Endothelial cell of umbilical vein (primary cell): ENCODE measurements at regions not wholly inside any gene's neighbourhood (a gene's known extent, or its start where the extent isn't known, plus 50 kb on each side); places are given as distances from the start of the nearest gene placed in this dataset.

Experiments used
- EZH2 ChIP-seq: IDR thresholded peaks from 2 replicates; pipeline ENCODE4 v1.6.1; 2012; ENCODE audit warnings: borderline replicate concordance, low read depth, mild to moderate bottlenecking, moderate library complexity, low read length, inconsistent platforms; ENCODE audit not compliant: severe bottlenecking
- FOS ChIP-seq: IDR thresholded peaks from 2 replicates; pipeline ENCODE4 v1.6.1; 2011; ENCODE audit warnings: mild to moderate bottlenecking, low read length, moderate library complexity, borderline replicate concordance; ENCODE audit not compliant: insufficient read depth
- GATA2 ChIP-seq: IDR thresholded peaks from 2 replicates; pipeline ENCODE4 v1.7.0; 2011; ENCODE audit warnings: low read depth, mild to moderate bottlenecking, moderate library complexity, mixed read lengths, low read length; ENCODE audit not compliant: insufficient read length, insufficient read depth
- JUN ChIP-seq: IDR thresholded peaks from 2 replicates; pipeline ENCODE4 v1.6.1; 2011; ENCODE audit warnings: borderline replicate concordance, low read depth; ENCODE audit not compliant: insufficient read length, insufficient read depth
- MYC ChIP-seq: IDR thresholded peaks from one replicate; pipeline ENCODE4 v1.6.1; 2011; ENCODE audit warnings: mild to moderate bottlenecking, low read depth, low read length
- POLR2A ChIP-seq: IDR thresholded peaks from 2 replicates; pipeline ENCODE4 v1.6.1; 2012; ENCODE audit warnings: low read depth, mild to moderate bottlenecking, control low read depth, low read length
- POLR2AphosphoS5 ChIP-seq: IDR thresholded peaks from 2 replicates; pipeline ENCODE4 v1.6.1; 2012; ENCODE audit warnings: low read depth, mild to moderate bottlenecking, control low read depth, low read length, moderate library complexity; ENCODE audit not compliant: insufficient read depth
- TF ChIP-seq, protein P1 (sequence below), 2 donors: IDR thresholded peaks; 1 replicate in 1 of 2; 2 replicates in 1 of 2; pipeline ENCODE4 v1.5.1; 2011; ENCODE audit warnings: low read length in 2 of 2, mild to moderate bottlenecking in 2 of 2, moderate library complexity in 2 of 2, control low read depth in 1 of 2, inconsistent platforms in 1 of 2, low read depth in 1 of 2; ENCODE audit not compliant: insufficient read depth in 1 of 2; ENCODE audit errors: extremely low read depth in 1 of 2
- TF ChIP-seq, protein P2 (sequence below): IDR thresholded peaks from 2 replicates; pipeline ENCODE4 v1.6.1; 2011; ENCODE audit not compliant: insufficient read depth, insufficient read length

DNA sequence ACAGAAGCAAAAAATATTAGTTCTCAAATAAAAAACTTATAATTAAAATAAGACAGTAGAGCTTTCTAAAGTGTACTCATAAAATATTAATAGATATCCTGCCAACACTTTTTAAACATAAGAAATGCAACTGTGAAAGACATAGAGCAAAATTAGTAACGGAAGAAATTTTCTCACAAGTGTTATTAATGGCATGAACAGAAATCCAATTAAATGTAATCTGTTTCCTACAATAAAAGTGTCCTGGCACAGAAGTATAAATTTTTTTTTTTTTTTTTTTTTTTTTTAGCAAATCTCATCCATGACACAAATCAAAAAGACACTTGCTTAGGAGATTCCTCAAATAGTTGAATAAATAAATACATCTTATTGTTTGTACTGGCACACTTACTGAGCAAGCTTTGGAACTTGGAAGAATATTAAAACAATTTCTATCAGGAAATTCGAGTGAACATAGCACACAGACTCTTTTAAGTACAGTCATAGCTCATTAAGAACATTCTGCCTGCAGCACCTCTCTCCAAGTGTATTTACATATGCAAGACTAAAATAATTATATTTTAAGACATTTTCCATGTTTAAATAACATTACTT lies 227.2 kb upstream of the ROBO2 start:
- TF ChIP-seq EZH2 = no peak
- no peak for TF ChIP-seq MYC
- TF ChIP-seq, protein P1, sequence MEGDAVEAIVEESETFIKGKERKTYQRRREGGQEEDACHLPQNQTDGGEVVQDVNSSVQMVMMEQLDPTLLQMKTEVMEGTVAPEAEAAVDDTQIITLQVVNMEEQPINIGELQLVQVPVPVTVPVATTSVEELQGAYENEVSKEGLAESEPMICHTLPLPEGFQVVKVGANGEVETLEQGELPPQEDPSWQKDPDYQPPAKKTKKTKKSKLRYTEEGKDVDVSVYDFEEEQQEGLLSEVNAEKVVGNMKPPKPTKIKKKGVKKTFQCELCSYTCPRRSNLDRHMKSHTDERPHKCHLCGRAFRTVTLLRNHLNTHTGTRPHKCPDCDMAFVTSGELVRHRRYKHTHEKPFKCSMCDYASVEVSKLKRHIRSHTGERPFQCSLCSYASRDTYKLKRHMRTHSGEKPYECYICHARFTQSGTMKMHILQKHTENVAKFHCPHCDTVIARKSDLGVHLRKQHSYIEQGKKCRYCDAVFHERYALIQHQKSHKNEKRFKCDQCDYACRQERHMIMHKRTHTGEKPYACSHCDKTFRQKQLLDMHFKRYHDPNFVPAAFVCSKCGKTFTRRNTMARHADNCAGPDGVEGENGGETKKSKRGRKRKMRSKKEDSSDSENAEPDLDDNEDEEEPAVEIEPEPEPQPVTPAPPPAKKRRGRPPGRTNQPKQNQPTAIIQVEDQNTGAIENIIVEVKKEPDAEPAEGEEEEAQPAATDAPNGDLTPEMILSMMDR (IDR thresholded peaks at IDR 0.05; ENCODE audit: extremely low read depth in 1 of 2, insufficient read depth in 1 of 2, low read depth in 1 of 2, low read length in 2 of 2) = no peak
- no peak for TF ChIP-seq POLR2A
- TF ChIP-seq POLR2AphosphoS5 = no peak
- TF ChIP-seq, protein P2, sequence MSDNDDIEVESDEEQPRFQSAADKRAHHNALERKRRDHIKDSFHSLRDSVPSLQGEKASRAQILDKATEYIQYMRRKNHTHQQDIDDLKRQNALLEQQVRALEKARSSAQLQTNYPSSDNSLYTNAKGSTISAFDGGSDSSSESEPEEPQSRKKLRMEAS = no peak
- no peak for TF ChIP-seq JUN
- no peak for TF ChIP-seq GATA2
- TF ChIP-seq FOS = no peak
